NT2/D1 (cell line): ENCODE measurements at regions not wholly inside any gene's neighbourhood (a gene's known extent, or its start where the extent isn't known, plus 50 kb on each side); places are given as distances from the start of the nearest gene placed in this dataset.

Experiments
- SUZ12 ChIP-seq: IDR thresholded peaks from 2 replicates; pipeline ENCODE4 v1.6.1; 2011; ENCODE audit not compliant: insufficient read length, insufficient read depth; ENCODE audit errors: extremely low read depth
- YY1 ChIP-seq: IDR thresholded peaks from 2 replicates; pipeline ENCODE4 v1.6.1; 2011; ENCODE audit not compliant: insufficient read length, insufficient read depth
- ZNF274 ChIP-seq: IDR thresholded peaks from 2 replicates; pipeline ENCODE4 v1.6.1; 2011; ENCODE audit warnings: mild to moderate bottlenecking, low read depth, low read length

- no peak for TF ChIP-seq ZNF274
- TF ChIP-seq SUZ12 = no peak
- TF ChIP-seq YY1 = no peak
Measured at GRCh38 chr2:66822186-66822585, 387.3 kb downstream of the MEIS1 start.
